SK-N-MC (cell line): ENCODE measurements at regions not wholly inside any gene's neighbourhood (a gene's known extent, or its start where the extent isn't known, plus 50 kb on each side); places are given as distances from the start of the nearest gene placed in this dataset.

Source experiments
- EZH2 ChIP-seq: fragments of 200-600 bp; sonication (generic); IDR thresholded peaks from one replicate; pipeline ENCODE4 v1.6.1; 2017; ENCODE audit warnings: antibody characterized with exemption
- POLR2AphosphoS5 ChIP-seq: IDR thresholded peaks from 2 replicates; pipeline ENCODE4 v1.6.1; 2012; ENCODE audit warnings: mild to moderate bottlenecking, low read depth, low read length, borderline replicate concordance

DNA sequence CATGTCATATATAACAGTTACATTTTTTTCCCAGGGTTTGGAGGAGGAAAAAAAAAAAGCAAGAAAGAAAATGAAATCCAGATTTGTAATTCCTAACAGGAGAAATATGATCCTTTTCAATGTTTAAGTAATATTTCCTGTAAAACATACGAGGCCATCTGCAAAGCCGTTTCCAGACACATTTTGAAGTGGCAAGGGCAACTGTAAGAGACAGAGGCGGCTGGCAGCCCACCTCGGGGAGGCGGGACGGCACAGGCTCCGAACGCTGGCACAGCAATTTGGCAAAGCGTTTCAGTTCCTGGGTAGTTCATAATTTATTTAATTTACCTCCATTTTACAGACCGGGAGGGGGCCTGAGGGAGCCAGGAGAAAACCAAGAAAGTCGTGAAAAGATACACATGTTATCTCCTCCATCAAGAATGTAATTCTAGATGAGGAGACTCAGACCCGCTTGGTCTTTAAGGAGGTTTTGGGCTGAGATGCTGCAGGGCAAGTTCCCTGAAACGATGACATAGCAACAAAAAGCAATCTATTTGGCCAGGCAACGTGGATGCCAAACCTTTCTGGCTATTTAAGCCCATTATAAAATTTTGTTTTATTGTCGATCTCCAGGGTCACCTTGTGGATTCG lies 448.5 kb upstream of the MKI67 start:
- TF ChIP-seq POLR2AphosphoS5 (no peak), EZH2 (no peak)
